NCI-H2171 (cell line): ENCODE measurements at regions not wholly inside any gene's neighbourhood (a gene's known extent, or its start where the extent isn't known, plus 50 kb on each side); places are given as distances from the start of the nearest gene placed in this dataset.
"Not testable (repeated sequence)": the region's sequence is repeated elsewhere in the genome, so short reads cannot be mapped to it uniquely, and the experiment has no call there.

Experiments
- DNase-seq: peaks from one replicate; lab custom pipeline; 2025; lab: John Stamatoyannopoulos, UW

- DNase-seq: no peak
These were observed 188.3 kb downstream of the ANKRD30B start for GRCh38 chr18:14936313-14936712.

DNA sequence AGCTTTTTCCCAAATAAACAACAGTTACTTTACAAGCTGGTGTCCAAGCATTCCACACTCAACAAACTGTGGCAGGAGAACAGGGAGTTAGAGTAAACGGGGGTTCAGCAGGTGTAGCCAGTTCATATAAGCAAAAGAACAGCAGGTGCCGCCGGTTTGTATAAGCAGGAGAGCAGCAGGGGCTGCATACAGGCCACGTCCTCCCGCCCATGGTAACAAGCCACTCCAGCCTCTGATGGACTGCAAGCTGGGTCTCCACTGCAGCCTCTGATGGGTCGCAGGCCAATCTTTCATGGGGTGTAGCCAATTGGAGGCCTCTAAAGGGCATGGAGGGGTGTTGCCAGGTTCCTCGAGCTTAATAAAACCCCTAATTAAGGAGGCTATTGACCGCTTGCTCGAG is 189.3 kb downstream of the ANKRD30B start:
- DNase-seq: no peak

- no peak for DNase-seq
These were observed 191.2 kb downstream of the ANKRD30B start for GRCh38 chr18:14939141-14939540.

DNA sequence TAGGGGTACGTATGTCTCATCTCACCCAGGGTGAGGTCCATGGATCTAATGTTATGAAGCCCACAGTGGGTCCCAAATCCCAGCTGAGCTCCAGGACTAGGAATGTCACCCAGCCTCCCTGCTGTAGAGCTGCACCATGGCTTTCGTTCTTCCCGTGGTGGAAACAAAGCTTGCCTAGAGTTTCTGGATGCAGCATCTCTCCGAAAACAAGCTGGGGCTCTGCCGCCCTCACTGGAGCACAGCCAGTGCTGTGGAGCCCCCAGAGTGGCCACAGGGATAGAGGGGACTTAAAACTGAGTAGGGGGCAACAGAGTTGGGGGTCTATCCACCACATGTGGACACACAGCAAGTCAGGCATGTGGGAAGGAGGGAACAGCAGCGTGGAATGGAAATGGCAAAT is 192.1 kb downstream of the ANKRD30B start:
- not testable (repeated sequence) for DNase-seq

DNA sequence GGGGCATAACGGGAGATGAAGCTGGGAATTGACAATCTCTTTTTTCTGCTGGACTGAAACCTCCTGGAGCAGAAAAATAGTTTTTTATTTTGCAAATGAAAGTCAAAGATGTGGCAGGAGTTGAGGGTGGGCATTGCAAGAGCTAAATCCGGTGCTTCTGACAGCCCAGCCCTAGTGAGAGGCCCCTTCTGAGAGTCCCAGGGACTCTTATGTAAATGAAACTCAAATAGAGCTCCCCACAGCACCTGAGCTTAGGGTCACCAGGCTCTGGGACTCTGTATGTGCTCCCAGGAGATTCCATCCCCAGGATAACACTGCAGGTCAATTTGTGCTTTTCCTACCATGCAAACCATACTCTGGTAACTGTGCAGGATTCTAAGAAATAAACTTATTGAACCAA is 192.8 kb downstream of the ANKRD30B start:
- no peak for DNase-seq

DNA sequence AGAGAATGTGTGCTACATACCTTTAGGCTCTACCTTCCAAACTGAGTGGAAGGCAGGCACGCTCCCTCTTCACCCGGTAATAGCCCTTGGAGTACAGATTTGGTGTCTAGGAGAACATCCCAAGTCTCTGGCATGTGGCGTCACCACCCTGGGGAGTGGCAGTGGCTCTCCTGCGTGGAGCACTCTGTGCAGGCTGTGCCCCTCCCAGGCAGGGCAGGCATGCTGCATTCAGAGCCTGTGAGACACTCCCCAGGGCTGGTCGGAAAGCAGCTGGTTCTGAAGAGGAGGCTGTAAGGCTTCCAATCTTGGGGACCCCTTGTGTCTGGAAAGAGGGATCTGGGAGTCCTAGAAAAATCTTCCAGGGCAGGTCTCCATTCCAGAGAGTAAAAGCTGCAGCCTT is 193.3 kb downstream of the ANKRD30B start:
- DNase-seq: no peak

GRCh38 chr18:14941792-14942191 is 193.8 kb downstream of the ANKRD30B start:
- DNase-seq: no peak

GRCh38 chr18:14942275-14942674 is 194.3 kb downstream of the ANKRD30B start:
- DNase-seq: no peak

DNA sequence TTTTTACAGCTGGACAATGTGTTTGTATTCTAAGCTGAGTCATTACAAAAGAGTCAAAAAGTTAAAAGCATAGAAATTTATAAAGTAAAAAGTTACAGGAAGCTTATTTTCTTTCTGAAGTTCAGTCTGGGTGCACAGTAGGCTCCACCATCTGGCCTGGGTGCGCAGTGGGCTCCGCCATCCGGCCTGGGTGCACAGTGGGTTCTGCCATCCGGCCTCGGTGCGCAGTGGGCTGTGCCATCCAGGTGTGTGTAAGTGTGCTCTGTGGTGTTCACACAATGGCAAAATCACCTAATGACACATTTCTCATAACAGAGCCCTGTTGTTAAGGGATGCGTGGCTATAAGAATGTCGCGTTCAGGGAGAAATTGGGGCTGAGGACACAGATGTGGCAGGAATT is 195.5 kb downstream of the ANKRD30B start:
- DNase-seq: no peak

GRCh38 chr18:14943967-14944636 is 196.1 kb downstream of the ANKRD30B start:
- DNase-seq: no peak

GRCh38 chr18:14944838-14945237 is 196.9 kb downstream of the ANKRD30B start:
- DNase-seq: no peak

DNA sequence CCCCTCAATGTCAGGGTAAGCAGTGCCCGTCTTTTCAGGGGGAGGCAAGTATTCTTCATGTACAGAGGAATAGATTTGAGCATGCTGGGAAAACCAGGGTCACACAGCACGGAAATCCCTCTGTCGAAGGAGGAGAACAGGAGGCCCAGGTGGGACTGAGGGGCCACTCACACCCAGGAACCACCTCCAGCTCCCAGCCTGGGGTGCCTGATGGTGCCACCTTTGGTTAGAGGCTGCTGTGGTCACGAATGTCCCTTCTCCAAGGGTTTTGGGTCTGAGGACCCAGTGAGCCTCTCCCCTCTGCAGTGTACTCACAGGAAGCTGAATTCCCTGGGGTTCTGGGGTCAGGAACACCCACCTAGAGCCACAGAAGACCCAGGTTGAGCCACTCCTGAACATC is 197.3 kb downstream of the ANKRD30B start:
- no peak for DNase-seq

- no peak for DNase-seq
These were observed 198.0 kb downstream of the ANKRD30B start for GRCh38 chr18:14945984-14946383.

DNA sequence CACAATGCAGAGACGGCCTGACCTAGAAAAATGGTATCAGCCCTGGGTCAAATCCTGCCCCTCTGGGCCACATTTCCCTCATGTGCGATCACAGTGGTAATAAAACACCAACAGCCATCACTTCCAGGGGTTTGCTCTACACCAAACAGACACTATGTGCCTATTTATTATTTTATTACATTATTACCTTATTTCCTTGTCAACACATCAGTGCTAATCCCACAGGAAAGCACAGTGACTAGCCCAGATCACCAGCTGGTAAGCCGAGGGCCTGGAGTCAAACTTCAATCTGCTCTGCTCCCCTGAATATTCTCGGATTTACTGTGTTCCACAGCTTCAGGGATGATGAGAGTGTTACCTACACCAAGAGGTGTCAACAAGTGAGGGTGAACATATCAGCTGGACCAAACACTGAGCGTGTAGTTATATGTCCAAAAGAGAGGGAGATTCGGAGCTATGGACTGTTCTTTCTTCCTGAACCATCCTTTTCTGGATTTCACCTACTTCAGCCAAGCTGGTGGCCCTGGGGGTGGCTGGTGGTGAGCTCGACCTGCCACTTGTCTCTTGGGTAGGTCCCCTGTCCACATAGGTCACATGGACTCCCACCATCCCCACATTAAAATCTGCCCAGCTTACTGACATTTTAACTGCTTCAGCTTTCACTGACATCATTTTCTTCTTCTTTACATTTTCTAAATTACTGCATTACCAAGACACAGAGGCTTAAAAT is 198.9 kb downstream of the ANKRD30B start:
- not testable (repeated sequence) for DNase-seq

- DNase-seq: no peak
These were observed 199.7 kb downstream of the ANKRD30B start for GRCh38 chr18:14947482-14948162.

- DNase-seq: no peak
These were observed 200.2 kb downstream of the ANKRD30B start for GRCh38 chr18:14948163-14948540.

GRCh38 chr18:14949800-14950664 is 202.1 kb downstream of the ANKRD30B start:
- DNase-seq: no peak

- not testable (repeated sequence) for DNase-seq
These were observed 204.6 kb downstream of the ANKRD30B start for GRCh38 chr18:14952444-14953077.

DNA sequence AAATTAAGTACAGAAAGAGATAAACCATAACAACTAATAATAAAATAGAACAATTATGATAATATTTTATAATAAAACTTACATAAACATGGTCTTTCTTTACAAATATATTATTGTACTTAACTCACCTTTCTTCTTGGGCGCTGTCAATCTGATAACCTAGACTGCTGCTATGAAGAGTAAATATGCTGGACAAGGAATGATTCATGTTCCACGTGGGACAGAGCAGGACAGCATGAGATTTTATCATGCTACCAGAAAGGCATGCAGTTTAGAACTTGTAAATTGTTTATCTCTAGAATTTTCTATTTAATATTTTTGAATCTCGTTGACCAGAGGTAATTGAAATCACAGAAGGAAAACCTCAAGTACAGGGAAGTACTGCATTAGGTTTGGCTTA is 210.7 kb downstream of the ANKRD30B start:
- no peak for DNase-seq

GRCh38 chr18:14959550-14959949 is 211.6 kb downstream of the ANKRD30B start:
- DNase-seq: no peak

- no peak for DNase-seq
These were observed 214.0 kb downstream of the ANKRD30B start for GRCh38 chr18:14961991-14962390.

DNA sequence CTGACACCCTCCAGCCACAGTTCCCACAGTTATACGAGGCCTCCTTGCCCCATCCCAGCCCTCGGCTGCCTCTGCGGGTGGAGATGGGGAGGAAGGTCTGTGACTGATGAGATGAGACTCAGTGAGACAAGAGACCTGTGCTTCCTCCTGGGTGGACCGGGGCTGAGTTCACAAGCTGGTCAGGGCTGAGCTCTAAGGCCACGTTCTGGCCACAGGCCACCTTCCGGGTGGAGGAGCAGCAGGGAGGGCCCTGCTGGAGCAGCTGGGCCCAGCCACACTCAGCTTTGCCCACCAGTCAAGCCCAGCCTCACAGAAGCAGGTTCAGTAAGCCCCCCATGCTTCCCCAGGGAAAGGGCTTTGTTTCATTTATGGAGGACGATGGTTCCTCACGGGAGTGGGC is 214.7 kb downstream of the ANKRD30B start:
- no peak for DNase-seq
